HG03066 (cell line): ENCODE measurements at regions not wholly inside any gene's neighbourhood (a gene's known extent, or its start where the extent isn't known, plus 50 kb on each side); places are given as distances from the start of the nearest gene placed in this dataset.
"Not testable (repeated sequence)": the region's sequence is repeated elsewhere in the genome, so short reads cannot be mapped to it uniquely, and the experiment has no call there.

Experiments used
- ATAC-seq: cut with Tn5 transposase; IDR thresholded peaks from one replicate; pipeline ENCODE4 v1.9.1; 2021; ENCODE audit warnings: low read depth; ENCODE audit not compliant: unreplicated experiment

DNA sequence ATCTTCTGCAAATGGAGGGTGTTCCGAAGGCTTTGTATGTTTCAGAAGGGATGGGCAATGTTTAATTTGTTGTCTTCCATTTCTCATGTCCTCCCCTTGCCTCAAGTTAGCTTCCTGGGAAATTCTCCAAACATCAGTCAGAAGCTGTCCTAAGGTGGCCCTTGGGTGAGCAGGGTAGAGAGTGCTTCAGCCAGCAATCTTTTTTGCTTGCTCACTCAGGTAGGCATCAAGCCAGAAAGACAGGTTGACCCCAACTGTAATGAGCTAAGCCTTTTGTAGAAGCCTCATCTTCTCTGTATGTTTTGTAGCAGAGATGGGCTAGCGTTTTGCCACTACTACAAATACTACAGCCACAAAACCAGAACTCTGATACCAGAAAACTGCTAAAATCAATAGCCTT lies 321.5 kb upstream of the FAM78B start:
- no peak for ATAC-seq

DNA sequence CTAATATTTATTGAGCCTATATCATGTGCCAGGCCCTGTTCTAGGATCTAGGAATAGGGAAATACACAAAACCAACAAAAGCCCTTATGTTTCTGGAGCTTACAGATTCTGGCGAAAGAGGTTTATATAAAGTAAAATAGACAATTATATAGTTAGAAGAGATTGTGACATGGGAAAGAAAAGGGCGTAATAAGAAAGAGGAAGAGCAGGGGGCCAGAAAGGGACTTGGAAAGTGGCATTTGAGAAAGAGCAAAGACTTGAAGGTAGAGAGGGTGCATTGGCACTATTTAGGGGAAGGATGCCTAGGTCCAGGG lies 322.5 kb upstream of the FAM78B start:
- ATAC-seq, result no peak

DNA sequence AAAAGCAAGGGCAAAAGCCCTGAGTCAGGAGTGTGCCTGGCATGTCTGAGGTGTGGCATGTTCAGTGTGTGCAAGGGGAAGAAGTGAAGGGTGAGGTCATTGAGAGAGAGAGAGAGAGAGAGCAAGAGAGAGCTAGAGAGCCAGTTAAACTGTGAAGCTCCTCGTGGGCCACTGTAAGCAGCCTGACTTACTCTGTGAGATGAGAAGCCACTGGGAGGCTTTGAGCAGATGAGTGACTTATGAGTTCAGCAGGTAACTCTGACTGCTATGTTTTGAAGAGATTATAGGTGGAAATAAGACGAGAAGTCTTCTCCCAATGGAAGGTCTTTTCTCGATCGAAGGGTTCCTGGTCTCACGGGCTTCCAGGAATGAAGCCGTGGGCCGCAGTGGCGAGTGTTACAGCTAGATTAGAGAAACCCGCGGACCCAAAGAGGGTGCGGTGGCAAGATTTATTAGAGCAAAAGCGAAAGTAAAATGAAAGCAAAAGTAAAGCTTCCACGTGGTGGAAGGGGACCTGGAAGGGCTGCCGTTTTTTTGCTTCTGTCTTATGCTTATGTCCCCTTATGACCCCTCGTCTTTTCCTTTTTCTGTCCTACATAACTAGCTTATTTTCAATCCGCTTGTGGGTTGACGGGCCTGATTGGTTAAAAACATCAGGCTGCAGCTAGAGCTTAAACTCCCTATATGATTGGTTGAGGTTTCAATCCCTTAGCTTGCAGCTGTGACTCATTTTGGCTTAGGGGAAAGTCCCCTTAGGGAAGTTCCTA lies 323.1 kb upstream of the FAM78B start:
- peak; percentile 75 for ATAC-seq

DNA sequence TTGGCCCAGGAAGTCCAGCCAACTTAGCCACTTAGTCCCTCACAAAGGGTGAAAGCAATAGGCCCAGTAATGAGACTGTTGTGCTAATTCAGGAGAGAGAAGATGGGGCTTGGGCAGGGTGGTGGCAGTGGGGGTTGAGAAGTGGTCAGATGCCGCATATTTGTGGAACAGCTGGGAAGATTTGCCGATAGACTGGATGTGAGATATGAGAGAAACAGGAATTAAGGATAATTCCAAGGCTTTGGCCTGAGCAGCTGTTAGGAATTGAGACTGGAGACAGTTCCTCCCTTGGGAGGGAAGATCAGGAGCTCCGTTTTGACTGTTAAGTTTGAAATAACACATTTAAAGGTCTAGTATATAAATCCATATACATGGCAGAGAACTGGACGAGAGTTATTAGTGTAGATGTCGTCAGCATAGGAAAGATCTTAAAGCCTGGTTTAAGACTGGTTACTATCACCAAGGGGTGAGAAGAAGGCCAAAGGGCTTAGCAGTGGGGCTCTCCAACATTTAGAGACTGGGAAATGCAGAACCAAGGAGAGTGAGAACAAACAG lies 323.7 kb upstream of the FAM78B start:
- no peak for ATAC-seq

DNA sequence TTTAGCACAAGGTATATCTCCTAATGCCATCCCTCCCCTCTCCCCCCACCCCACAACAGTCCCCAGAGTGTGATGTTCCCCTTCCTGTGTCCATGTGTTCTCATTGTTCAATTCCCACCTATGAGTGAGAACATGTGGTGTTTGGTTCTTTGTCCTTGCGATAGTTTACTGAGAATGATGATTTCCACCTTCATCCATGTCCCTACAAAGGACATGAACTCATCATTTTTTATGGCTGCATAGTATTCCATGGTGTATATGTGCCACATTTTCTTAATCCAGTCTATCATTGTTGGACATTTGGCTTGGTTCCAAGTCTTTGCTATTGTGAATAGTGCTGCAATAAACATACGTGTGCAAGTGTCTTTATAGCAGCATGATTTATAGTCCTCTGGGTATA lies 327.0 kb upstream of the FAM78B start:
- not testable (repeated sequence) for ATAC-seq

DNA sequence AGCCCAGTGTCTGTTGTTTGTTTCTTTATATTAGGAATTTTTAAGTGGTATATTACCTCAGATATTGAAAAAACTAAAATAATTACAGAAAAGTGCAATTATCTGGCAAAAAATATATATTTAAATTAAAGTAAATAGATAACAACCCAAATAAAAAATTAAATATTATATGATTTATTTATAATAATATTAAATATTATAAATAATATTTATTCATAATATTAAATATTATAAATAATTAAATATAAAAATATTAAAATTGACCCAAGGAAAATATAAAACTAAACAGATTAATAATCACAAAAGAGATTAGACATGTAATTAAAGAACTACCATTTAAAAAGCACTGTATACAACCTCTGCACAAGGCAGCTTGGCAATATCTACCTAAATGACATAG lies 331.9 kb upstream of the POGK start:
- ATAC-seq, result no peak

DNA sequence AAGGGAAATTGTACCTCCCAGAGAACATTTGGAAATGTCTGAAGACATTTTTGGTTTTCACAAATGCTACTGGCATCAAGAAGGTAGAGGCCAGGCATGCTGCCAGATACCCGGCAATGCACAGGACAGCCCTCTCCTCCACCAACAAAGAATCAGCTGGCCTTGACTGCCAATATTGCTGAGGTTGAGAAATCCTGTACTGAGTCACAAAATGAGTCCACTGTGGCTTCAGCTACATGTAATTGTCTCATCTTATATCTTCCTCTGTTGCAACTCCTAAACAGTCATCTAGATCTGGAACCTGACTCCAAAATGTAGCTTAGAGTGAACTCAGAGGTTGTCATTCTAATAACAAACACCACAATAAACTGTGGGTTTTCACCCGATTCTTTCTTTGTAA lies 327.5 kb upstream of the POGK start:
- ATAC-seq, result no peak

DNA sequence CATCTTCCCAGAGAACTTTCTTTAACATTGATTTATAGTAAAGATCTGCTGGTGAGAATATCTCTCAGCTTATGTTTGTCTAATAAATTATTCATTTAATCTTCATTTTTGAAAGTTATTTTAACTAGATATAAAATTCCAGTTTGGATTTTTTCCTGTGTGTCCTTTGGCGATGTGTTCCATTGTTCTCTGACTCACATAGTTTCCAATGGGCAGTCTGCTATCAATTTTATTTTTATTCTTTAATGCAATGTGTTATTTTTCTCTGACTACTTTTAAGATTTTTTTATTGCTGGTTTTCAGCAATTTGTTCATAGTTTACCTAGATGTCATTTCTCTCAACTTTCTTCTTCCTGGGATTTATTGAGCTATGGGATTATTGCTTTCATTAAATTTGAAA lies 325.2 kb upstream of the POGK start:
- ATAC-seq, result no peak

DNA sequence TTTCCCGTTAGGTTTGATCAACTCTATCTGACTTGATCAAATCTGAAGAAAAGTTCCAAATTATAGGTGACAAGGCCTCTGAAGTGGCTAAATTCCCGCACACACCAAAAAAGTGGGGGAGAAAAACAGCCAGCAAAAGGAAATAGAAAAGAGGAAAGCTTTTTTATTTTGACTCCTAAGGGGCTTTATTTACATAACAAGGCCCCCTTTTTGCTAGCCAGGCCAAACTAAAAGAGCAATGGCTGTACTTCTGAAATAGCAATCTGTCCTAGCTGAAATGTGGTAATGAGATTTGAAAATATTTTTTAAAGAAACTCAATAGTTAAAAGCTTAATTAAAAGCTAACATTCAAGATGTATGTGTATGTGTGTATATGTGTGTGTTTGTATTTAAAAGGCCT lies 311.5 kb upstream of the POGK start:
- no peak for ATAC-seq

DNA sequence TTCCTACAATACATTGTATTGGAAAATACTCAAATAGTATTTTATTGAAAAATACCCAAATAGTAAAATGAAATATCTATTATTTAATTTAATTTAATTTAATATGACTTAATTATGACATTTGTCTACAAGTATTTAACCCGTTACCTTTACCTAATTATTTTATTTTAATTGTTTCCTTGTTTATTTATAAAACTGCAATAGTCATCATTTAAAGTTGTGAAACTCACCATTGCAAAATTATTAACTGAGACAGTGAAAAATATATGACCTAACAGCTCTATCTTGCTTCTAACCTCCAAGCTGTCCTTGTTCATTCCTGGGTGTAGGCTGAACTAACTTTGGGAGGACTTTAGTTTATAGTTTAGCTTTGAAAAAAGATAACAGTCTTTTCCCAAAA lies 300.6 kb upstream of the POGK start:
- no peak for ATAC-seq

DNA sequence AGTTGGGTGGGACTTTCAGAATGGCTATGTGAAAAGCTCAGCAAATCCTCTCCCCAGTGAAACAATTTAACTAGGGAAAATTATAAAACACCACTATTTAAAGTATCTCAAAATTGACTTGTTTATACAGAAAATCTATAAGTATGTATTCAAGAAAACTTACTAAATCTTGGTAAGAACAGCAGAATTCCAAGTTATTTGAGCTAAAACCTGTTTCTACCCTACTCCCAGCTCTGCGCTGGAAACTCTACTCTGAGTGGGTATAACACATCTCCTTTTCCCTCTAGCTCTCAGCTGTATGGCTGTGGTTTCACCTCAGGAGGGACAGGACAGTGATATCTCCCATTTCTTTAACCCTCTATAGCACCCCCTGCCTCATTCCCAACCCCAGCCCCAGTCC lies 295.2 kb upstream of the POGK start:
- no peak for ATAC-seq

DNA sequence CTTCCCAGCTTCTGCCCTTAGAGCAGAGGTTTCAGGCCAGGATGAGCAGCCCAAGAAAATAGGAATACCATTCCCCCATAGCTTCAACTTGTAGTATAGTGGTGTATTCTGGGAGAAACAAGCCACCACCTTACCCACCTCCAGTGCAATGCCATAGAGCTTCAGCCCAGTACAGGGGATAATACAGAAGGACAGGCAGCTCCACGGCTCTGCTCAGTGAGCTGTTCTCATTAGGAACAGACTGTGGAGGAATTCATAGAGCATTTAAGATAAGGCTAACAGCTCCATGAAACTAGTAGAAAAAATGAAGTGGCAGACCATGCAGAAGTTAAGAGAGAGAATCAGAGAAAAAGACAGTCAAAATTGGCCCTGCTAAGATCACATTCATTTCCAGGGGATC lies 294.7 kb upstream of the POGK start:
- no peak for ATAC-seq

DNA sequence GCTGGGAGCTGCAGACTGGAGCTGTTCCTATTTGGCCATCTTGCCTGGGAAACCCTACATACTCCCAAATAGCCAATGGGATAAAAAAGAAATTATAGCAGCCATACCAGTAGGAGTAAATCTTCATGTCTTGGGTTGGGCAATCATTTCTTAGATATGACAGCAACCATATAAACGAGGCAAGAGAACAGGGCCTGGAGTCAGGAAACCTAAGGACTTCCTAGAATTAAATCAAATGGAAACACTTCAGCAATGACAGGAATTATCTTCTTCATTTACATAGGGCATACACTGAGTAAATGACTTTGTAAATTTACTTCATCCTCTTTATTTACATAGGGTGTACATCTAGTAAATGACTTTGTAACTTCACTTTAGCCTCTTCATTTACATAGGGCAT lies 286.6 kb upstream of the POGK start:
- no peak for ATAC-seq

DNA sequence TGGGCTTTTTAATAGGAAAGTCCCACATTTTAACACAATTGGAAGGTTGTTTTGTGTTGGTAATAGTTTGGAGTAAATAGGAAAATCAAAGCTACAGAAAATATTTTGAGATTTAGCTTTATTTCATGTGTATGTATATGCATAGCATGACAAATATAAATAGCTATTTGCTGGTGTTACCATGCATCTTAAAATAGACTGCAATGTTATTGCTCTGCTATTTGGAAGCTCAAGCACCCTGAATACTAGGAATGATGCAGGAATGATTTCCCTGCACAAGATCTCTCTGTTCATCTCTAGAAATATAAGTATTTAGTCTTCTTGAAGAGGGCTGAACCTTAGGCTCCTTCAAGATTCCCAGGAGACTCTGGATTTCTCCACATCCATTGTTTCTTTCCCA lies 268.3 kb upstream of the POGK start:
- ATAC-seq, result no peak

DNA sequence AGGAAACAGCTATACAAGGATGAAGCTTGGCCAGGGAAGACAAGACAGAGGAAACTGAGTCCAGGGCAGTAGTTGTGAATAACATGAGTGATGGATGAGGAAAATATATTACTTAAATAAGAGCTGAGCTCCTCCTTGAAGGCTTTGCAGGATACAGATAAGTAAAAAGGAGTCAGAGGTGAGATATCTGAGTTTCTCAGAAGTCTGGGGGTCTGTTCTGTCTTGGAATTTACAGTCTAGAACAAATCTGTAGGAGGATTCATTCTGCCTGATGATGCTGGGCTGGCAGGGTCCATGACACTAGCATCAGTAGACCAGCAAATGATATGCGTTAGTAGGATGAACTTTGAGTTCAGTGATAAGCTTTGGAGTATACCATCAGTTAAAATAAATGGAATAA lies 266.1 kb upstream of the POGK start:
- ATAC-seq, result no peak

DNA sequence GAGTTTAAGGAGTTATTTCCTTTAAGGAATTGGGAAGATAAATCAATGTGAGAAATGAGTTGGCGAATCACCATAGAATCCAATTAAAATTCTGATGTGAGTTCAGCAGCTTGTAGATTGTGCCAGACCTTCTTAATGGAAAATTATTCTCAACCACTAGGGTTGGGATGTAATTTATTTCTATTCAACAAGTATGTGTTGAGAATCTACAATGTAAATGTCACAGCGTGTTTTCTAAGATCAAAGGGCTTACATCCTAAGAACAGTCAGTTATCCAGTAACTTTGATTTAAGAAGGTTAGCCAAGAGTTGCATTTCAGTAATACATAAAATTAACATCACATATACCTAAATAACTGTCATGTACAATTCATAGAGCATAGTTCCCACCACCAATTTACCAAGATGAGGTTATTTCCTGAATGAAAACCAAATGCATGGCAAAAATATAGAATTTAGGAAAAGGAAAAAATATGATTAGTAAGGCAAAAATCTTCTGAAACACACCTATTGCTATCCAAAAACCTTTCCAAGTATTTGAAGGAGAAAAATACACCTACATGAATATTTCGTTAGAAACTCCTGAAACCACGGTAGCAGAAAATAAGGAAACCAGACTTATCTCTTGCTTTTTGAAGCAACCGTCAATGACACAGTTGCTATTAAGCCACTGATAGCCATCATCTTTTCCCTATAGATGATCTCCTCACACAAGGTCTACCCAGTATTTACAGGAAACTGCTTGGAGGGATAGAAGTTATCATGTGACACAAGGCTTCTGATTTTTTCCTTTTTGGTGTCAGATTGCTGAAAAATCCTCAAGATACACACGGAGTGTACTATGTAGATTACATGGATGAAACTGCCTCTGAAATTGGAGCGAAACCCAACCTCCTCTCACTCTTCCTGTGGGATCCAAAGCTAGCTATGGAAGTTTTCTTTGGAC lies 259.4 kb upstream of the POGK start:
- no peak for ATAC-seq

DNA sequence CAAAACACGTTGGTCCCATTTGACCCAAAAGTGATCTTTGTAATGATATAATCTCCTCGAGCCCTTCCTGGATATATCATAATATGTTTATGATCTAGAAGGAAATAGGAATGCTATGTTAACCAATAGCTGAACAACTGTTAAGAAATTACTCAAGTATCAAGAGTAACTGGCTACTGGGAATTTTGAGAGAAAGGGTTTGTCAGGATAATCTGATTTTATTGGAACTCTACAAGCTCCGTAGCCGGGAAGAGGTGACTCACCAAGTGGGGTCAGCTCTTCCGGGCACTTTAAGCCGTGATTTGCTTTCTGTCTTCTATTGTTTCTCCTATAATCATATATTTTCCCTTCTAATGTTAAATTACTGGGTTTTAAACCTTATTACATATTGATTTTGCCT lies 250.5 kb upstream of the POGK start:
- no peak for ATAC-seq

DNA sequence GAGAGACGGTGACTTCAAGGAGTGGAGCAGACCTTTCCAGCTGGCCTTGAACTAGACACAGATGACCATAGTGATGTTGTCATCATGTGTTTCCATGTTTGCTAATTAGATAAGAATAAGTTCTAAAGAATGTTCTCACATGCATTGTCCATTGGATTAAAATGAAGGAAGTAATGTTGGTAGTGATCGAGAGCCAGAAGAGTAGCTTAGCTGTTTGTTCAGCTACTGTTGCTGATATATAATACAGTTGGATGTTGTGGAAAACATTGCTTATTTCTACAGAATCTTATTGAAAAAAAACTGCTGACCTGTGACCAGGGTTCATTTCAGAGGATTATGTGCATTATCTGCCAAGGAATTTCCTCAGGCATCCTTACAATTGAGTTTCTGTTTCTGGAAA lies 249.1 kb upstream of the POGK start:
- ATAC-seq, result no peak

DNA sequence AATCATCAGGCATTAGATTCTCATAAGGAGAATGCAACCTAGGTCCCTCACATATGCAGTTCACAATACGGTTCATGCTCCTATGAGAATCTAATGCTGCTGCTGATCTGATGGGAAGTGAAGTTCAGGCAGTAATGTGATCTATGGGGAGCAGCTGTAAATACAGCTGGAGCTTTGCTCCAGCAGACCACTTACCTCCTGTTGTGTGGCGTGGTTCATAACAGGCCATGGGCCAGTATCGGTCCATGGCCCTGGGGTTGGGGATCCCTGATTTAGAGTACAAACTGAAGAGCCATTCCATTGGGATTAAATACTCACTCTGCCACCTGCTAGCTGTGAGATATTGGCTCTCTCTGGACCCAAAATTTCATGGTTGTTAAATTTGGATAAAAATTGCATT lies 244.6 kb upstream of the POGK start:
- ATAC-seq, result no peak

DNA sequence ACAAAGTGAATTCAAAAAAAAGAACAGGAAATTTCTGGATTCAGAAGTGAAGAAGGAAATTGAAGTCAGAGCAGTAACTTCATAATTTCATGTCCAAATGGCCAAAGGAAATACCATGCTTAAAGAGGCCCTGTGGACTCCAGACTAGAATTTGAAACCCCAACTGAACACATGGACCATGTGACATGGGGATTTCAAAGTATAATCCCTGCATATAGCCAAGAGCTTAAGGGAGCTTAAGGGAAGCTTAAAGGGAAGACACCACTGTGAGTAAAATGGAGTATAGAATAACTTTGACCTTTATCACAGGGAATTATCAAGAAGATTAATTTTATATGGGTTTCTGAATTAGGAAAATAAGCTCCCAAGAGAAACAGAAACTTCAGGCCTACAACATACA lies 241.8 kb upstream of the POGK start:
- no peak for ATAC-seq

DNA sequence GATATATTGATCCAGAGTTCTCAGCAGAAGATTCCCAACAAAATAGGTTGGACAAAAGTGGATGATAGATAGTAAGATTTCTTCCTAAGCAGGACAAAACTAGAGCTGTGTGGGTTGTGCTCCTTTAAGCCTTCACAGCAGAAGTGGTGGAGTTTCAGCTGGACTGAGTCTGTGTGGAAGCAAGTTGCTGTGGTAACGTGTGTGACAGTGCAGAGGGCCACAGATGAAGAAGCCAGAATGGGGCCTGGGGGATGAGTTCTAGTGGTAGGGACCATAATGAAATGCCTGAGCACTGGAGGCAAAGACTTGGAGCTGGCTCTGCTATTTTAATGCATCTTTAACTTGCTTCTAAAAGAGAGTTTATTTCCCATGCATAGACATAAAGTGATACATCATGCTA lies 238.7 kb upstream of the POGK start:
- ATAC-seq, result no peak
